GM10266 (cell line): ENCODE measurements at regions not wholly inside any gene's neighbourhood (a gene's known extent, or its start where the extent isn't known, plus 50 kb on each side); places are given as distances from the start of the nearest gene placed in this dataset.

Source experiments
- DNase-seq: peaks from one replicate; pipeline ENCODE4 v3.0.0; 2012; ENCODE audit errors: extremely low spot score
- CTCF ChIP-seq: IDR thresholded peaks from 2 replicates; pipeline ENCODE4 v1.5.1; 2012; ENCODE audit warnings: mild to moderate bottlenecking, low read depth; ENCODE audit not compliant: control insufficient read depth, insufficient read depth; ENCODE audit errors: missing control alignments

- DNase-seq: no peak
- no peak for TF ChIP-seq CTCF
Measured at GRCh38 chr3:152997526-152997925, 162.6 kb downstream of the P2RY1 start.

- TF ChIP-seq CTCF: no peak
- DNase-seq: no peak
Measured at GRCh38 chr3:152998591-152998990, 163.4 kb upstream of the RAP2B start.

GRCh38 chr3:153000325-153000724 is 161.7 kb upstream of the RAP2B start:
- no peak for TF ChIP-seq CTCF
- DNase-seq: no peak

GRCh38 chr3:153001210-153002078 is 160.6 kb upstream of the RAP2B start:
- DNase-seq: no peak
- TF ChIP-seq CTCF: no peak

GRCh38 chr3:153003441-153003840 is 158.6 kb upstream of the RAP2B start:
- DNase-seq: no peak
- no peak for TF ChIP-seq CTCF

- no peak for TF ChIP-seq CTCF
- DNase-seq: no peak
Measured at GRCh38 chr3:153003862-153004261, 158.2 kb upstream of the RAP2B start.

GRCh38 chr3:153008226-153008625 is 153.8 kb upstream of the RAP2B start:
- no peak for DNase-seq
- no peak for TF ChIP-seq CTCF
